HepG2 (cell line): ENCODE measurements at regions not wholly inside any gene's neighbourhood (a gene's known extent, or its start where the extent isn't known, plus 50 kb on each side); places are given as distances from the start of the nearest gene placed in this dataset.

Experiments
- ATAC-seq: fragments of 200-7000 bp; cut with Tn5 transposase; 3 replicates; pipeline ENCODE4 v1.9.1; 2020; ENCODE audit warnings: mild to moderate bottlenecking, moderate library complexity
- BruUV-seq: library from RNA; stranded (reverse); fragments of 400-500 nt; replicated peaks from 2 replicates; lab custom pipeline; 2021; lab: Mats Ljungman, UMichigan
- CTCF ChIA-PET: fragments of 300-600 bp; formaldehyde crosslinking; extraction: SDS; loops from one replicate; lab custom pipeline; 2021; ENCODE audit warnings: low total read pairs, inconsistent platforms, low intra/inter-chr PET ratio; lab: Yijun Ruan, JAX
- POLR2A ChIA-PET: fragments of 350-600 bp; sonication (Branson Sonifier 250); formaldehyde crosslinking; loops from one replicate; lab custom pipeline; 2020; ENCODE audit warnings: antibody characterized with exemption, inconsistent platforms; lab: Yijun Ruan, JAX
- DNase-seq: peaks from one replicate; pipeline ENCODE4 v3.0.0-alpha.2; 2015; ENCODE audit warnings: low spot score
- FAIRE-seq: peaks from 3 replicates; lab custom pipeline; 2011; peaks lifted over from hg19 to GRCh38; lab: Jason Lieb, UNC
- H2AFZ ChIP-seq: one replicate; pipeline ENCODE4 v1.6.1; 2011; ENCODE audit warnings: low read length, inconsistent platforms
- H3K27ac ChIP-seq: fragments of 300-600 bp; 3 replicates; pipeline ENCODE4 v1.8.0; 2011; ENCODE audit warnings: mixed run types, mild to moderate bottlenecking, mixed read lengths, low read length, inconsistent platforms; ENCODE audit not compliant: insufficient read depth; ENCODE audit errors: extremely low read length
- H3K27me3 ChIP-seq, 2 experiments: fragments of 200-600 bp in 1 of 2; 2 replicates in 1 of 2; 3 replicates in 1 of 2; pipeline versions ENCODE4 v1.6.0 to v1.8.0; 2011; ENCODE audit warnings: low read length in 2 of 2, mild to moderate bottlenecking in 2 of 2, moderate library complexity in 2 of 2, inconsistent platforms in 1 of 2; ENCODE audit not compliant: insufficient read depth in 2 of 2, control insufficient read depth in 1 of 2
- H3K36me3 ChIP-seq, 2 experiments: fragments of 200-600 bp in 1 of 2; replicated peaks in 1 of 2; 2 replicates in 1 of 2; 3 replicates in 1 of 2; pipeline versions ENCODE4 v1.5.1 to v1.8.0; 2011; ENCODE audit warnings: low read length in 2 of 2, inconsistent platforms in 1 of 2; ENCODE audit not compliant: insufficient read depth in 2 of 2, control insufficient read depth in 1 of 2
- H3K4me1 ChIP-seq: 2 replicates; pipeline ENCODE4 v1.5.1; 2012; ENCODE audit warnings: low read length, inconsistent platforms; ENCODE audit not compliant: insufficient read depth
- H3K4me2 ChIP-seq: 2 replicates; pipeline ENCODE4 v1.6.0; 2011; ENCODE audit warnings: low read depth, low read length, inconsistent platforms
- H3K4me3 ChIP-seq, 3 experiments: fragments of 200-600 bp in 1 of 3; sonication (generic), shearing (Covaris generic) in 1 of 3; replicated peaks in 1 of 3; 2 replicates each; pipeline ENCODE4 v1.5.1; 2011 to 2016; ENCODE audit warnings: low read length in 3 of 3, inconsistent platforms in 2 of 3, low read depth in 2 of 3, mild to moderate bottlenecking in 2 of 3, control low read depth in 1 of 3, mixed read lengths in 1 of 3; ENCODE audit not compliant: insufficient read depth in 1 of 3
- H3K79me2 ChIP-seq: one replicate; pipeline ENCODE4 v1.6.1; 2011; ENCODE audit warnings: low read length, inconsistent platforms; ENCODE audit not compliant: insufficient read depth
- H3K9ac ChIP-seq: 2 replicates; pipeline ENCODE4 v1.6.0; 2011; ENCODE audit warnings: mild to moderate bottlenecking, low read depth, low read length, inconsistent platforms; ENCODE audit not compliant: insufficient read depth
- H3K9me3 ChIP-seq: 2 replicates; pipeline ENCODE4 v1.5.1; 2012; ENCODE audit warnings: mild to moderate bottlenecking, low read length
- H4K20me1 ChIP-seq: 2 replicates; pipeline ENCODE4 v1.6.0; 2011; ENCODE audit warnings: inconsistent platforms, mild to moderate bottlenecking, low read length, moderate library complexity; ENCODE audit not compliant: insufficient read depth
- ADNP ChIP-seq: sonication (generic); formaldehyde crosslinking; IDR thresholded peaks from 2 replicates; pipeline ENCODE4 v1.4.0; 2020; ENCODE audit warnings: missing genetic modification reagents
- HNF4G ChIP-seq, 2 experiments: sonication (generic) in 1 of 2; formaldehyde crosslinking in 1 of 2; IDR thresholded peaks; 2 replicates each; pipeline versions ENCODE4 v1.4.0 to v1.6.1; 2011 to 2020; ENCODE audit warnings: borderline replicate concordance in 2 of 2, low read depth in 2 of 2, mild to moderate bottlenecking in 2 of 2, low read length in 1 of 2, missing genetic modification reagents in 1 of 2, moderate library complexity in 1 of 2
- IKZF1 ChIP-seq: fragments of 450-650 bp; IDR thresholded peaks from 2 replicates; pipeline ENCODE4 v1.7.1; 2016
- ZNF101 ChIP-seq: sonication (generic); formaldehyde crosslinking; IDR thresholded peaks from 2 replicates; pipeline ENCODE4 v1.4.0; 2020; ENCODE audit warnings: mild to moderate bottlenecking, low read depth, missing genetic modification reagents, borderline replicate concordance
- ZNF761 ChIP-seq: sonication (generic); formaldehyde crosslinking; conservative IDR thresholded peaks from 2 replicates; pipeline ENCODE4 v1.4.0; 2020; ENCODE audit warnings: mild to moderate bottlenecking, missing genetic modification reagents
- WGBS: methylation state at CpG from one replicate; pipeline ENCODE4 v1.1.6; 2017; ENCODE audit warnings: low lambda C conversion rate; 5-methylcytosine and 5-hydroxymethylcytosine counted together
- in situ Hi-C: cut with HindIII; loops from 2 replicates; pipeline ENCODE4 v1.10.0; 2017; ENCODE audit warnings: low pct_unique_long_range_greater_than_20kb; ENCODE audit not compliant: extremely low pct_ligation_motif_present
- intact Hi-C: fragments of 100-400 bp; cut with micrococcal nuclease; formaldehyde crosslinking; loops from one replicate; pipeline ENCODE4 v1.10.0; 2022; ENCODE audit not compliant: unreplicated experiment
- TF ChIP-seq, protein P1 (sequence below): sonication (generic); formaldehyde crosslinking; IDR thresholded peaks from 2 replicates; pipeline ENCODE4 v1.4.0; 2020; ENCODE audit warnings: missing genetic modification reagents, borderline replicate concordance
- TF ChIP-seq, protein P2 (sequence below), 2 experiments: sonication (generic) in 1 of 2; formaldehyde crosslinking in 1 of 2; IDR thresholded peaks; 2 replicates each; pipeline versions ENCODE4 v1.4.0 to v1.6.1; 2018 to 2020; ENCODE audit warnings: missing genetic modification reagents in 2 of 2, borderline replicate concordance in 1 of 2, low read depth in 1 of 2, mild to moderate bottlenecking in 1 of 2, missing biosample characterization in 1 of 2
- TF ChIP-seq, protein P3 (sequence below): sonication (generic); formaldehyde crosslinking; IDR thresholded peaks from 2 replicates; pipeline ENCODE4 v1.8.0; 2022; ENCODE audit warnings: mild to moderate bottlenecking, missing genetic modification reagents, borderline replicate concordance
- TF ChIP-seq, protein P4 (sequence below): IDR thresholded peaks from 2 replicates; pipeline ENCODE4 v1.6.1; 2016; ENCODE audit warnings: missing biosample characterization, missing genetic modification reagents, low read depth

DNA sequence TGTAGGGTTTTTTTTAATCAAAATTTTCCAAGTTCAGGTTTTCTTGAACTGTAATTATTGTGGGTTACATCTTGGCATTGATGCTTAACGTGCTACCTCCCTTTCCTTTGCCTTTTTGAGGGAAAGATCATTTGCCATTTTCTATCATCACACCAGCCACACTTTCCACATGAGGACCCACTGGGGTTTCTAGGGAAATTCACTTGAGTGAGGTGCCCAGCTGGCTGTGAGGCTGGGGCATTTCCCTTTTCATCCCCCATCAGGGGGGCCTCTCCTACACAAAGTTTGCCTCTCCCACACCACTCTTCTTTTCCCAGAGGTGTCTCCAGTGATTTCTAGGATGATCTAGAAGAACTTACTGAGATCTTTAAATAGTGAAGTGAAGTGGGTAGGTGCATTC, 335.7 kb downstream of the BMP4 start (continued):
- TF ChIP-seq, protein P1, sequence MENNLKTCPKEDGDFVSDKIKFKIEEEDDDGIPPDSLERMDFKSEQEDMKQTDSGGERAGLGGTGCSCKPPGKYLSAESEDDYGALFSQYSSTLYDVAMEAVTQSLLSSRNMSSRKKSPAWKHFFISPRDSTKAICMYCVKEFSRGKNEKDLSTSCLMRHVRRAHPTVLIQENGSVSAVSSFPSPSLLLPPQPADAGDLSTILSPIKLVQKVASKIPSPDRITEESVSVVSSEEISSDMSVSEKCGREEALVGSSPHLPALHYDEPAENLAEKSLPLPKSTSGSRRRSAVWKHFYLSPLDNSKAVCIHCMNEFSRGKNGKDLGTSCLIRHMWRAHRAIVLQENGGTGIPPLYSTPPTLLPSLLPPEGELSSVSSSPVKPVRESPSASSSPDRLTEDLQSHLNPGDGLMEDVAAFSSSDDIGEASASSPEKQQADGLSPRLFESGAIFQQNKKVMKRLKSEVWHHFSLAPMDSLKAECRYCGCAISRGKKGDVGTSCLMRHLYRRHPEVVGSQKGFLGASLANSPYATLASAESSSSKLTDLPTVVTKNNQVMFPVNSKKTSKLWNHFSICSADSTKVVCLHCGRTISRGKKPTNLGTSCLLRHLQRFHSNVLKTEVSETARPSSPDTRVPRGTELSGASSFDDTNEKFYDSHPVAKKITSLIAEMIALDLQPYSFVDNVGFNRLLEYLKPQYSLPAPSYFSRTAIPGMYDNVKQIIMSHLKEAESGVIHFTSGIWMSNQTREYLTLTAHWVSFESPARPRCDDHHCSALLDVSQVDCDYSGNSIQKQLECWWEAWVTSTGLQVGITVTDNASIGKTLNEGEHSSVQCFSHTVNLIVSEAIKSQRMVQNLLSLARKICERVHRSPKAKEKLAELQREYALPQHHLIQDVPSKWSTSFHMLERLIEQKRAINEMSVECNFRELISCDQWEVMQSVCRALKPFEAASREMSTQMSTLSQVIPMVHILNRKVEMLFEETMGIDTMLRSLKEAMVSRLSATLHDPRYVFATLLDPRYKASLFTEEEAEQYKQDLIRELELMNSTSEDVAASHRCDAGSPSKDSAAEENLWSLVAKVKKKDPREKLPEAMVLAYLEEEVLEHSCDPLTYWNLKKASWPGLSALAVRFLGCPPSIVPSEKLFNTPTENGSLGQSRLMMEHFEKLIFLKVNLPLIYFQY, result no peak
- TF ChIP-seq ZNF761 (CRISPR knock-in tag), result no peak
- TF ChIP-seq IKZF1, result no peak
- no peak for TF ChIP-seq ZNF101 (CRISPR knock-in tag)
- TF ChIP-seq HNF4G (IDR thresholded peaks at IDR 0.05; ENCODE audit: borderline replicate concordance, low read depth, low read length), result no peak
- TF ChIP-seq HNF4G (CRISPR knock-in tag; IDR thresholded peaks at IDR 0.05; ENCODE audit: borderline replicate concordance, low read depth), result no peak
- TF ChIP-seq, protein P2, sequence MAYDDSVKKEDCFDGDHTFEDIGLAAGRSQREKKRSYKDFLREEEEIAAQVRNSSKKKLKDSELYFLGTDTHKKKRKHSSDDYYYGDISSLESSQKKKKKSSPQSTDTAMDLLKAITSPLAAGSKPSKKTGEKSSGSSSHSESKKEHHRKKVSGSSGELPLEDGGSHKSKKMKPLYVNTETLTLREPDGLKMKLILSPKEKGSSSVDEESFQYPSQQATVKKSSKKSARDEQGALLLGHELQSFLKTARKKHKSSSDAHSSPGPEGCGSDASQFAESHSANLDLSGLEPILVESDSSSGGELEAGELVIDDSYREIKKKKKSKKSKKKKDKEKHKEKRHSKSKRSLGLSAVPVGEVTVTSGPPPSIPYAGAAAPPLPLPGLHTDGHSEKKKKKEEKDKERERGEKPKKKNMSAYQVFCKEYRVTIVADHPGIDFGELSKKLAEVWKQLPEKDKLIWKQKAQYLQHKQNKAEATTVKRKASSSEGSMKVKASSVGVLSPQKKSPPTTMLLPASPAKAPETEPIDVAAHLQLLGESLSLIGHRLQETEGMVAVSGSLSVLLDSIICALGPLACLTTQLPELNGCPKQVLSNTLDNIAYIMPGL (CRISPR knock-in tag; IDR thresholded peaks at IDR 0.05; ENCODE audit: borderline replicate concordance in 1 of 2, low read depth in 1 of 2), result no peak

DNA sequence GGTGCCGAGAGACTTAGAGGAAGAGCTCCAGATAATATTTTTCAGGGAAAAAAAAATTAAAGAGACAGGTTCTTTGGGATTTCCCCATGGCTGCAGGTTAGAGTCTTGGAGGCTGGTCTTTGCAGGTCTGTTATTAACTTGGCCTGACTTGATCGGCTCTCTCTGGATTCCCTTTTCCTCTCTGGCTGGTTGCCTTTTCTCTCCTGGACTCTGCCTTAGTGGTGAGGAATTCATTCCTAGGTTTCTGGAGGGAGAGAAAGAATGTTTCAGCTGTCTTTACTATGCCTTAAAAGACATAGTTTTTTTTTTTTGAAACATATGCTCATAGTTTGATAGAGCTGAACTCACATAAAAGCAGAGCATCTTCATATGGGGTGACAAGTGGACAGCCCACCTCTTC, 336.3 kb downstream of the BMP4 start:
- H4K20me1 ChIP-seq, result no peaks in the 10 kb centered on the region
- no peak overlapping the region for H3K4me3 ChIP-seq
- intact Hi-C loops, result no loop called here
- no peak overlapping the region for H2AFZ ChIP-seq
- H3K4me2 ChIP-seq, result no peak overlapping the region
- H3K9me3 ChIP-seq, result no peaks in the 10 kb centered on the region
- H3K4me1 ChIP-seq, result peaks cover 41% of the 10 kb centered on the region
- H3K9ac ChIP-seq, result no peak overlapping the region
- CTCF ChIA-PET, result no interaction called here
- H3K27ac ChIP-seq, result no peak overlapping the region
- POLR2A ChIA-PET, result no interaction called here
- in situ Hi-C loops, result no loop called here
- 81% methylated on average over 2 of the region's 2 CpGs for WGBS
- no peaks in the 10 kb centered on the region for H3K27me3 ChIP-seq
- ATAC-seq (no peak), DNase-seq (no peak), FAIRE-seq (no peak)
- BruUV-seq, result no TSS peak
- no peaks in the 10 kb centered on the region for H3K36me3 ChIP-seq
- H3K79me2 ChIP-seq, result no peaks in the 10 kb centered on the region
- TF ChIP-seq ADNP (CRISPR knock-in tag), result no peak
- TF ChIP-seq, protein P3, sequence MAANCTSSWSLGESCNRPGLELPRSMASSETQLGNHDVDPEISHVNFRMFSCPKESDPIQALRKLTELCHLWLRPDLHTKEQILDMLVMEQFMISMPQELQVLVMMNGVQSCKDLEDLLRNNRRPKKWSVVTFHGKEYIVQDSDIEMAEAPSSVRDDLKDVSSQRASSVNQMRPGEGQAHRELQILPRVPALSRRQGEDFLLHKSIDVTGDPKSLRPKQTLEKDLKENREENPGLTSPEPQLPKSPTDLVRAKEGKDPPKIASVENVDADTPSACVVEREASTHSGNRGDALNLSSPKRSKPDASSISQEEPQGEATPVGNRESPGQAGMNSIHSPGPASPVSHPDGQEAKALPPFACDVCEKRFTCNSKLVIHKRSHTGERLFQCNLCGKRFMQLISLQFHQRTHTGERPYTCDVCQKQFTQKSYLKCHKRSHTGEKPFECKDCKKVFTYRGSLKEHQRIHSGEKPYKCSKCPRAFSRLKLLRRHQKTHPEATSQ (CRISPR knock-in tag), result no peak
- TF ChIP-seq, protein P4, sequence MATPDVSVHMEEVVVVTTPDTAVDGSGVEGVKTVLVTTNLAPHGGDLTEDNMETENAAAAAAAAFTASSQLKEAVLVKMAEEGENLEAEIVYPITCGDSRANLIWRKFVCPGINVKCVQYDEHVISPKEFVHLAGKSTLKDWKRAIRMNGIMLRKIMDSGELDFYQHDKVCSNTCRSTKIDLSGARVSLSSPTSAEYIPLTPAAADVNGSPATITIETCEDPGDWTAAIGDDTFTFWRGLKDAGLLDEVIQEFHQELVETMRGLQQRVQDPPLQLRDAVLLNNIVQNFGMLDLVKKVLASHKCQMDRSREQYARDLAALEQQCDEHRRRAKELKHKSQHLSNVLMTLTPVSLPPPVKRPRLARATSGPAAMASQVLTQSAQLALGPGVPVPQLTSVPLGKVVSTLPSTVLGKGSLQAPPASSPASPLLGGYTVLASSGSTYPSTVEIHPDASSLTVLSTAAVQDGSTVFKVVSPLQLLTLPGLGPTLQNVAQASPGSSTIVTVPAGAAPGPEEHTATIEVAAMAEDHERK (CRISPR knock-in tag), result no peak
